GM12872 (cell line): ENCODE measurements at regions not wholly inside any gene's neighbourhood (a gene's known extent, or its start where the extent isn't known, plus 50 kb on each side); places are given as distances from the start of the nearest gene placed in this dataset.

Experiments used
- TF ChIP-seq, protein P1 (sequence below): IDR thresholded peaks from 3 replicates; pipeline ENCODE4 v1.5.1; 2011; ENCODE audit warnings: low read depth, mild to moderate bottlenecking, low read length, moderate library complexity; ENCODE audit not compliant: insufficient read depth

DNA sequence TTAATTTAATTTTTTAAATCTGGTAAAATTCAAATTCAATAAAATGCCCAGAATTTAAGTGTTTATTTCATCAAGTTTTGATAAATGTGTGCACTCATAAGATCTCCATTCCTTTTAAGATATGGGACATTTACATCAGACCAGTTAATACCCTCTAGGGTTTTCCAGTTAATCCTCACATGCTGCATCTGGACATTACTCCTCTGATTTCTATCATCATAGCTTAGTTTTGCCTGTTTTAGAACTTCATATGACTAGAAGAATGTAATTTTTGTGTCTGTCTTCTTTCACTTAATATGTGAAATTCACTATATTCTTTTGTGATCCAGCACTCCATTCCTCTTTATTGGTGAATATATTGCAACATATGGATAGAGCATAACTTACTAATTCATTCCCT, 727.7 kb upstream of the FAM241A start:
- TF ChIP-seq, protein P1, sequence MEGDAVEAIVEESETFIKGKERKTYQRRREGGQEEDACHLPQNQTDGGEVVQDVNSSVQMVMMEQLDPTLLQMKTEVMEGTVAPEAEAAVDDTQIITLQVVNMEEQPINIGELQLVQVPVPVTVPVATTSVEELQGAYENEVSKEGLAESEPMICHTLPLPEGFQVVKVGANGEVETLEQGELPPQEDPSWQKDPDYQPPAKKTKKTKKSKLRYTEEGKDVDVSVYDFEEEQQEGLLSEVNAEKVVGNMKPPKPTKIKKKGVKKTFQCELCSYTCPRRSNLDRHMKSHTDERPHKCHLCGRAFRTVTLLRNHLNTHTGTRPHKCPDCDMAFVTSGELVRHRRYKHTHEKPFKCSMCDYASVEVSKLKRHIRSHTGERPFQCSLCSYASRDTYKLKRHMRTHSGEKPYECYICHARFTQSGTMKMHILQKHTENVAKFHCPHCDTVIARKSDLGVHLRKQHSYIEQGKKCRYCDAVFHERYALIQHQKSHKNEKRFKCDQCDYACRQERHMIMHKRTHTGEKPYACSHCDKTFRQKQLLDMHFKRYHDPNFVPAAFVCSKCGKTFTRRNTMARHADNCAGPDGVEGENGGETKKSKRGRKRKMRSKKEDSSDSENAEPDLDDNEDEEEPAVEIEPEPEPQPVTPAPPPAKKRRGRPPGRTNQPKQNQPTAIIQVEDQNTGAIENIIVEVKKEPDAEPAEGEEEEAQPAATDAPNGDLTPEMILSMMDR: no peak

DNA sequence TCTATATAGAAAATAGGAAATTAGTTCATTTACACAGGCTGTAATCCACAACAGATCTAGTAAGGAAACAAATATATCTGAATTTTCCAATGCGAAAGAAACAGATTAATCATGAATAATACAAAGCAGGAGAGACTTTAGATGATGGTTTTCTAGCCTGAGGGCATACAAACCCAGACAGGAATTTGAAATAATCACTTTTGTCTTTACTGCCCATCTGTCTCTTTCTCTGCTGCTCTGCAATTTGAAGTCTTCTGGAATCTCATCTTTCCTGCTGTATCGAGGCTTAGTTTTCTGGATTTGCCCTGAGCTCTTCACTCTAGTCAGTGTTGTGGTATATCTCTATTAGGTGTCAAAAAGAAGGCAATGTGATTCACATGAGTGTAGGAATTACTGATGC, 711.8 kb upstream of the FAM241A start:
- TF ChIP-seq, protein P1: no peak

DNA sequence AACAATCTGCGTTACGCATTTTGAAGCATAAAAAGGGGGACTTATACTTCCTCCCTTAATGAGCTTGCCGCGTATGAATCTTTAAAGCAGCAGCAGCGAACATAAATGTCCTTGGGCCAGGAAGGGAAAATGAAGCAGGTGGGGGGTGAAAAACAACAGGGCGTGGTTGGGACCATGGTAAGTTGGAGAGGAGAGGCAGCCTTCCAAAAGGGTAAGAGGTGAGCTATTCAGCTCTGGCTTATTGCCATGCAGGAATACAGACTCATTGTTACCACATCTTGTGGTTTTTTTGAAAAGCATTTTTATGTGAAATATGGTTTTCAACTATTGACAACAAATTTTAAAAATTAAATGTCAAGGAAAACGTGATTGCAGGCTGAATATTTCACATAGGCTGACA, 710.7 kb upstream of the FAM241A start:
- TF ChIP-seq, protein P1: no peak

DNA sequence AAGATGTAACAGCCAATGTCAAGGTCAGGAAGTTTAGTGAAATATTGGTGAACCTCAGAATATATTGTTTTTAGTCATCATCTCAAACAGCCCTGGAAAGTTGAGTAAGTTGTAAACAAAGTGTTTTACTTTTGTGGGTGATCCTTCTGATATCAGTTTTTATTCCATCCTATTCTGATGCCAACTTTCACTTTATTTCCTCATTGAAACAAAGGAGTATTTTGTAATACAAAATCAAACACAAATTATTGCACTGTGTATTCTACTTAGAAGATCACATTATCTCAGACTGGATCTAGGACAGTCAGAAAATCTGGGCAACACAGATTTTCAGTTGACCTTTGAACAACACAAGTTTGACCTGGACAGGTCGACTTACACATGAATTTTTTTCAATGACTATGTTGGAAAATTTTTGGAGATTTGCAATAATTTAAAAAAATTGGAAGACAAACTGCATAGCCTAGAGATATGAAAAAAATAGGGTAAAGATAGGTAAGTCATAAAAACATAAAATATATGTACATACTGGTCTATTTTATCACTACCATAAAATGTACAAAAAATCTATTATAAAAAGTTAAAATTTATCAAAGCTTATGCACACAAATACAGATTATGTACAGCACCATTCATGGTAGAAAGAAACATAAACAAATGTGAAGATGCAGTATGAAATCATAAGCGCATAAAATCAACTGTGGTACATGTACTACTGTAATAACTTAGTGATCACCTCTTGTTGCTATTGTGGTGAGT, 709.1 kb upstream of the FAM241A start:
- TF ChIP-seq, protein P1: no peak

DNA sequence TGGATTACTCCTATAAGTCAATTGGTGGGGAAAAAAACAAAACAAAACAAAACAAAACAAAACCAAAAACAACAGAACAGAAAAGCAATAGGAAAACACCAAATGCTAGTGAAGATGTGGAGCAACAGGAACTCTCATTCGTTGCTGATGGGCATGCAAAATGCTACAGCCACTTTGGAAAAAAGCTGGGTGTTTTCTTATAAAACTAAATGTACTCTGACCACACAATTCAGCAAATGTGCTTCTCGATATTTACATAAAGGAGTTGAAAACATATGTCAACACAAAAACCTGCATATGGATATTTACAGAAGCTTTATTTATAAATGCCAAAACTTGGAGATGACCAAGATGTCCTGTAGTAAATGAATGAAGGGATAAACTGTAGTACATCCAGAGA, 703.6 kb upstream of the FAM241A start:
- TF ChIP-seq, protein P1: no peak

DNA sequence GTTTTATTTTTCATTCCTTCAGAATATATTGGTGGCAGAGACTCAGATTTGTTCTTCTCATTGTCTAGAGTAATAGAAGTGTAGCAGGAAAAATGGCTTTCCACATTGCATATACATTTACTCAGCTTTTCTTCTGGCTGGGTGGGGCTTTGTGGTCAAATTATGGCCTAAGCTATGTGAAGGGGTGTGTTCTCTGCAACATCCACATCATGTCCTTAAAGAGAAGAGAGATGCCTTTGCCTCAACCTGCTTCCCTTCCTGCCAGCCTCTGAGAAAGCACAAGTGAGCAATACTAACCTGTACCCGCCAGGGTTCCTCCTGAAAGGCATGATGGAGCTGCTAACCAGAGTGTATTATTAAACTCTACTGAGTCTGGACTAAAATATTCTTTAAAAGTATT, 695.6 kb upstream of the FAM241A start:
- TF ChIP-seq, protein P1: no peak

DNA sequence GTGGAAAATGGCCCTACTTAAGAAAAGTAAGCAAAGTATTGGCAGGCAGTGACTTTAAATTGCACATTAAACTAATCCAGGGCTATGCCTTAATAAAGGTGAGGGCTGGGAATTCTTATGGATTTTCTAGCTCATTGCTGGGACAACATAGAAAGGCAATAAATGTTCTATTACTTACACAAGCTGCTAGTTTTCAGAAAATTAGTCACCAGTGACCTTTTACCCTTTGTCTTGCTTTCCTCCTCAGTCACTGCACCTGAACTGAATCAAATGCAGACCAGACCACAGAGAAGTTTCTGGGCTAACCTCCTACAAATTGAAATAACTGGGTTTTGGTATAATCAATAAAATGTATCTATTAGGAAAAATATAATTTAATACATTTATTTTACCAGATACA, 694.4 kb upstream of the FAM241A start:
- TF ChIP-seq, protein P1: no peak

DNA sequence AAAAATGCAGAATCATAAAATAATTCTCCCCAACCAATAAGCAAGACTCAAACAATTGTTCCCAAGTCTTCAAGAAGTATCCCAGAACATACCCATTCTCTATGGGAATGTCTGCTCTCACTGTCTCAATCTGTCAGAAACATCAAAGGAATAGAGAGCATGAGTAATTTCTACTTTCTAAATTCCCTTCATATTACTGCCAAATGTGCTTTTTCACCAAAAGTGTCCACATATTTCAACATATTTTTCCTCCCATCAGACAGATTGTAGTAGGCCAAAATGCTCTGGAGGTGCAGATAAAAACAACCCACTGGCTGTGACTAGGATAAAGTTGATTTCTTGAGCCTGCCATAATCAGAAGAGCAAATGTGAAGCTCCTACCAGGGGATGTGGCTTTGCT, 692.0 kb upstream of the FAM241A start:
- TF ChIP-seq, protein P1: no peak
